MCF 10A (cell line): ENCODE measurements at regions not wholly inside any gene's neighbourhood (a gene's known extent, or its start where the extent isn't known, plus 50 kb on each side); places are given as distances from the start of the nearest gene placed in this dataset.

Experiments used
- BruUV-seq: library from RNA; stranded (reverse); fragments of 400-500 nt; replicated peaks from 2 replicates; lab custom pipeline; 2021; lab: Mats Ljungman, UMichigan
- CTCF ChIA-PET: fragments of 300-600 bp; sonication (Branson Sonifier 250); formaldehyde crosslinking; extraction: SDS; loops from one replicate; lab custom pipeline; 2021; ENCODE audit warnings: antibody characterized with exemption, inconsistent platforms; lab: Yijun Ruan, JAX
- POLR2A ChIA-PET: fragments of 300-600, 350-650 bp; sonication (Branson Sonifier 250); formaldehyde crosslinking; extraction: SDS; loops from one replicate; lab custom pipeline; 2020; ENCODE audit warnings: antibody characterized with exemption, inconsistent platforms; lab: Yijun Ruan, JAX
- DNase-seq: peaks from one replicate; pipeline ENCODE4 v3.0.0-alpha.2; 2018; ENCODE audit not compliant: unreplicated experiment
- H3K27ac Mint-ChIP-seq: one replicate; pipeline ENCODE4 v1.8.0; 2022; ENCODE audit warnings: mild to moderate bottlenecking, low read depth, mixed read lengths; ENCODE audit not compliant: unreplicated experiment
- H3K27me3 Mint-ChIP-seq: one replicate; pipeline ENCODE4 v1.8.0; 2022; ENCODE audit warnings: mixed read lengths; ENCODE audit not compliant: insufficient read depth, unreplicated experiment
- H3K36me3 Mint-ChIP-seq: one replicate; pipeline ENCODE4 v1.8.0; 2022; ENCODE audit warnings: mild to moderate bottlenecking, moderate library complexity, mixed read lengths; ENCODE audit not compliant: insufficient read depth, unreplicated experiment
- H3K4me1 Mint-ChIP-seq: one replicate; pipeline ENCODE4 v1.8.0; 2022; ENCODE audit warnings: mixed read lengths; ENCODE audit not compliant: insufficient read depth, unreplicated experiment
- H3K4me3 Mint-ChIP-seq: one replicate; pipeline ENCODE4 v1.8.0; 2022; ENCODE audit warnings: mild to moderate bottlenecking, moderate library complexity, mixed read lengths; ENCODE audit not compliant: unreplicated experiment
- H3K9me3 Mint-ChIP-seq: one replicate; pipeline ENCODE4 v1.8.0; 2022; ENCODE audit warnings: mixed read lengths; ENCODE audit not compliant: unreplicated experiment
- CTCF ChIP-seq: fragments of 200-600 bp; IDR thresholded peaks from one replicate; pipeline ENCODE4 v1.8.0; 2022; ENCODE audit warnings: antibody characterized with exemption, mild to moderate bottlenecking; ENCODE audit not compliant: unreplicated experiment
- intact Hi-C: fragments of 100-400 bp; cut with micrococcal nuclease; formaldehyde crosslinking; loops from 2 replicates; pipeline ENCODE4 v1.14.1; 2022

- DNase-seq, result no peak
- no peaks in the 10 kb centered on the region for H3K27me3 Mint-ChIP-seq
- TF ChIP-seq CTCF, result no peak
- H3K36me3 Mint-ChIP-seq, result no peaks in the 10 kb centered on the region
- no peak overlapping the region for H3K4me3 Mint-ChIP-seq
- no peaks in the 10 kb centered on the region for H3K9me3 Mint-ChIP-seq
- POLR2A ChIA-PET, result interaction anchor here (0.7 kb wide), 1 partner anchor 98 kb away, joined by 3 read pairs; no protein-coding TSS in a partner anchor
- BruUV-seq, result no TSS peak
- no peak overlapping the region for H3K27ac Mint-ChIP-seq
- intact Hi-C loops, result loop anchor here (10.0 kb wide), 1 partner anchor 223 kb away; no protein-coding TSS in a partner anchor
- CTCF ChIA-PET, result no interaction called here
- peaks cover 11% of the 10 kb centered on the region for H3K4me1 Mint-ChIP-seq
Measured at GRCh38 chr15:66951531-66952320, 113.7 kb upstream of the SMAD3 start.

GRCh38 chr15:66952756-66953522, 112.5 kb upstream of the SMAD3 start:
- H3K4me1 Mint-ChIP-seq, result peaks cover 17% of the 10 kb centered on the region
- POLR2A ChIA-PET, result interaction anchor here (0.7 kb wide), 1 partner anchor 97 kb away, joined by 3 read pairs; no protein-coding TSS in a partner anchor
- DNase-seq, result no peak
- H3K4me3 Mint-ChIP-seq, result no peak overlapping the region
- CTCF ChIA-PET, result interaction anchor here (0.6 to 0.9 kb wide), 2 partner anchors 346 to 351 kb away, joined by 3 to 4 read pairs; no protein-coding TSS in a partner anchor
- no peaks in the 10 kb centered on the region for H3K9me3 Mint-ChIP-seq
- H3K36me3 Mint-ChIP-seq, result no peaks in the 10 kb centered on the region
- no TSS peak for BruUV-seq
- no peak overlapping the region for H3K27ac Mint-ChIP-seq
- H3K27me3 Mint-ChIP-seq, result no peaks in the 10 kb centered on the region
- intact Hi-C loops, result loop anchor here (10.0 kb wide), 1 partner anchor 222 kb away; no protein-coding TSS in a partner anchor
- no peak for TF ChIP-seq CTCF

- no TSS peak for BruUV-seq
- intact Hi-C loops, result loop anchor here (10.0 kb wide), 1 partner anchor 221 kb away; no protein-coding TSS in a partner anchor
- Mint-ChIP-seq H3K9me3 (no peaks in the 10 kb centered on the region), H3K4me1 (peaks cover 17% of the 10 kb centered on the region), H3K27ac (no peak overlapping the region), H3K4me3 (no peak overlapping the region), H3K36me3 (no peaks in the 10 kb centered on the region), H3K27me3 (no peaks in the 10 kb centered on the region)
- no peak for DNase-seq
- no peak for TF ChIP-seq CTCF
- POLR2A ChIA-PET, result no interaction called here
- CTCF ChIA-PET, result interaction anchor here (0.7 to 0.9 kb wide), 2 partner anchors 351 to 418 kb away, joined by 3 read pairs; no protein-coding TSS in a partner anchor
Measured at GRCh38 chr15:66953523-66954229, 111.7 kb upstream of the SMAD3 start.
